Brain microvascular endothelial cell (primary cell): ENCODE measurements at regions not wholly inside any gene's neighbourhood (a gene's known extent, or its start where the extent isn't known, plus 50 kb on each side); places are given as distances from the start of the nearest gene placed in this dataset.

ENCODE experiments used
- DNase-seq: peaks from one replicate; pipeline ENCODE4 v3.0.0-alpha.2; 2020
- H3K27ac ChIP-seq: fragments of 250-450 bp; sonication (Bioruptor Pico); 2 replicates; pipeline ENCODE4 v1.5.1; 2020; ENCODE audit warnings: mild to moderate bottlenecking, moderate library complexity
- H3K27me3 ChIP-seq: fragments of 250-450 bp; sonication (Bioruptor Pico); replicated peaks from 2 replicates; pipeline ENCODE4 v1.5.1; 2020; ENCODE audit warnings: mild to moderate bottlenecking
- H3K36me3 ChIP-seq: fragments of 250-450 bp; sonication (Bioruptor Pico); replicated peaks from 2 replicates; pipeline ENCODE4 v1.5.1; 2020; ENCODE audit warnings: mild to moderate bottlenecking
- H3K4me3 ChIP-seq: 2 replicates; pipeline ENCODE4 v1.5.1; 2011; ENCODE audit warnings: low read depth, mild to moderate bottlenecking, control low read depth, low read length, moderate library complexity
- CTCF ChIP-seq: IDR thresholded peaks from 2 replicates; pipeline ENCODE4 v1.5.1; 2011; ENCODE audit warnings: low read depth, mild to moderate bottlenecking, moderate library complexity, low read length, control low read depth, inconsistent platforms; ENCODE audit errors: missing control alignments
- in situ Hi-C: cut with HindIII; loops from 2 replicates; pipeline ENCODE4 v1.10.0; 2017; ENCODE audit warnings: low sequenced_read_pairs, low pct_ligation_motif_present

DNA sequence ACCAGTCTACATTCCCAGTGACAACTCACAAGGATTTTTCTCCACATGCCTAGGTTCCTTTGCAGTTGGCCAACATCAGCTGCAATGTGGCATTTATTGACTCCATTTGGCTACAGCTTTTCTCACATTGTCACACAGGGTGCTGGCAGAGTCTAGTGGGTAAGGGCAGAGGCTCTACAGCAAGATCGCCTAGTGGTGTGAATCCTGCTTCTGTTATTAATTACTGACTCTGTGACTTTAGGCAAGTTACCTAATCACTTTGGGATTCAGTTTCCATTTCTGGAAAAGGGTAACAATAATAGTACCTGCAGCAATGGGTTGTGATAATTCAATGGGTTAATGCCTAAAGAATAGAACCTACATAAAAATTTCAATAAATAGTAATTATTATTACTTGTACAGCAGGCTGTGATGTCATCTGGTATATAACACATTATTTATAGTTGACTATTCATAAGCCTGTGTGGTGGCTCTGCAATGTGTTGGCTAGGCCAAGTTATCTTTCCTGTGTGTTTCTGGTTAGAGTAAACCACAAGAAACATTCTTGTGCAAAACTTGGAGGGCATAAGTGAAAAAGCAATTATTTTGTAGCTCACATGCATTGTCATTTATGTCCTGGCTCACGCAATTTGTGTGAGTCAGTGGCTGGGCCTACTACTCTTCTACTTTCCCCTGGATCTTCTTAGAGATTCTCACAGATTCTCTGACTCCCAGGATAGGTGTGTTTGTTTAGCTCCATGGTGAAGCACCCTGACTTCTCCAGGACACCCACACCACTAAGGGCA, 59.5 kb downstream of the PTGS2 start:
- H3K4me3 ChIP-seq = no peak overlapping the region
- in situ Hi-C loops = loop anchor here (25.0 kb wide), 1 partner anchor 367 kb away; no protein-coding TSS in a partner anchor
- H3K27ac ChIP-seq = peak overlapping the region; percentile 38
- peak; percentile 90 for DNase-seq
- TF ChIP-seq CTCF = no peak
- H3K27me3 ChIP-seq = no peaks in the 10 kb centered on the region
- H3K36me3 ChIP-seq = no peaks in the 10 kb centered on the region

DNA sequence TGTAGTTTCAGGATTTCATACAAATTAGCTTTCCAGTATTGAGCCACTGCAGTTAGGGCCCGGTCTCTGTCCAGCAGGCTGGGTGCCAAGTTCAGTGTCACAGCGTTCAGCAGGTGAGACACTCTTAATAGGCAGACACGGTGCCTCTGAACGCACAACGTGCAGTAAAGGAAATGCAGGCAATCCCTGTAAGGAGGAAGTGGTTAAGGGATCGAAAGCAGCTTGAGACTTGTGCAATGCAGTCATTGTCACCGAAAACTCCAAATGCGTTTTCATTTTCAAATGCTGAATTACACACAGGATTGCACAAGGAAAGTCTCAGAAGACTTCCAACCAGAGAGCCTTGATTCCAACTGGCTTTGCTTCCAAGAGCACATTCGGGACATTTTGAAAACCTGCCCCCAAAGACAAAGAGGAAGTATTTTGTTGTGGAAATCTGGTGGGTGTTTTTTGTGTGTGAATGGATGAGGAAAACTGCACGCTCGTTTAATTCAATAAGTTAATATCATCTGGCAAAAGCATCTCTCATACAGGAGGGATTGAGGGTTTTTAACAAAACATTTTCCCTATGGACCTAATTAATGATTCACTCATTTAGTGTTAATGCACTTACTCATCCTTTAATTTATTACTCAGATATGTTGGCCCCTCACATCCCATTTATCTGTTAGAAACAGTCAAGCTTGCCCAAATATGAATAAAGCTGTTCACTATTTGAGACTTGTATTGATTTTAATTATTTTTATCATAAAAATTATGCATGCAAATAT, 61.6 kb downstream of the PTGS2 start:
- Histone ChIP-seq H3K4me3 (no peak overlapping the region), H3K27ac (no peak overlapping the region), H3K36me3 (no peaks in the 10 kb centered on the region), H3K27me3 (no peaks in the 10 kb centered on the region)
- TF ChIP-seq CTCF = no peak
- in situ Hi-C loops = loop anchor here (25.0 kb wide), 1 partner anchor 369 kb away; no protein-coding TSS in a partner anchor
- no peak for DNase-seq

DNA sequence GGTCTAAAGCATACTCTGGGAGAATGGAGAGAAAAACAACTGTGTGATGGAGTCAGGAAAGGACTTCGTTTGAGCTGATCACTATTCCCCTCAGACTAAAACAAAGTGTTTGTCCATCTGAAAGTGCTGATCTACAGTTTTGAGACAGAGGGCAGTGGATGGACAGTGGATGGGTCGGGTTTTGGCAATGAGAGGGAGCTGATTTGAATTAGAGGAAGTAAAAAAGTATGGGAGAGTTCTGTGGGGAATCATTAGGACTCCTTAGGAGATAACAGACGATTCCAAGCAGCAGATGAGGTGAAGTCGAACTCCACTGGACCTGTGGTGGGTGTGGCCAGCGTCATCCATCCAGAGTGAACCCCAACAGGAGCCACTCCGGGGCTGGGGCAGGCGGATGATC, 62.3 kb downstream of the PTGS2 start:
- TF ChIP-seq CTCF = no peak
- H3K27ac ChIP-seq = no peak overlapping the region
- H3K36me3 ChIP-seq = no peaks in the 10 kb centered on the region
- DNase-seq = no peak
- H3K4me3 ChIP-seq = no peak overlapping the region
- no peaks in the 10 kb centered on the region for H3K27me3 ChIP-seq
- in situ Hi-C loops = loop anchor here (25.0 kb wide), 1 partner anchor 369 kb away; no protein-coding TSS in a partner anchor

GRCh38 chr1:186616511-186616910, 63.7 kb downstream of the PTGS2 start:
- in situ Hi-C loops = loop anchor here (25.0 kb wide), 1 partner anchor 371 kb away; no protein-coding TSS in a partner anchor

GRCh38 chr1:186615332-186615731, 64.9 kb downstream of the PTGS2 start:
- Histone ChIP-seq H3K4me3 (no peak overlapping the region), H3K27ac (no peak overlapping the region), H3K27me3 (no peaks in the 10 kb centered on the region), H3K36me3 (no peaks in the 10 kb centered on the region)
- in situ Hi-C loops = loop anchor here (25.0 kb wide), 1 partner anchor 372 kb away; no protein-coding TSS in a partner anchor
- TF ChIP-seq CTCF = no peak
- no peak for DNase-seq

More at GRCh38 chr1:186616511-186616910, 63.7 kb downstream of the PTGS2 start:
- no peak for TF ChIP-seq CTCF
- DNase-seq = no peak
- Histone ChIP-seq H3K36me3 (no peaks in the 10 kb centered on the region), H3K27ac (no peak overlapping the region), H3K27me3 (no peaks in the 10 kb centered on the region), H3K4me3 (no peak overlapping the region)
